Tibial nerve (tissue), 4 donors: ENCODE measurements at regions not wholly inside any gene's neighbourhood (a gene's known extent, or its start where the extent isn't known, plus 50 kb on each side); places are given as distances from the start of the nearest gene placed in this dataset.

Source experiments
- CTCF ChIP-seq, 5 experiments: fragments of 200-600 bp in 3 of 5; fragments of 450-650 bp in 2 of 5; sonication (generic) in 3 of 5; IDR thresholded peaks; one replicate each; pipeline ENCODE4 v1.5.1; 2016 to 2019; ENCODE audit warnings: antibody characterized with exemption in 5 of 5, mild to moderate bottlenecking in 3 of 5, moderate library complexity in 2 of 5
- EP300 ChIP-seq, 2 donors: sonication (generic); formaldehyde crosslinking; IDR thresholded peaks; one replicate each; pipeline ENCODE4 v1.6.1; 2017; ENCODE audit warnings: antibody characterized with exemption in 2 of 2, mild to moderate bottlenecking in 1 of 2
- POLR2A ChIP-seq, 2 donors: fragments of 450-650 bp; IDR thresholded peaks; one replicate each; pipeline ENCODE4 v1.6.1; 2017; ENCODE audit warnings: antibody characterized with exemption in 2 of 2, mild to moderate bottlenecking in 2 of 2, moderate library complexity in 2 of 2

GRCh38 chr3:95334461-95334860 lies 1271.6 kb downstream of the NSUN3 start:
- TF ChIP-seq CTCF (IDR thresholded peaks at IDR 0.05) (no peak), POLR2A (IDR thresholded peaks at IDR 0.05) (no peak), EP300 (IDR thresholded peaks at IDR 0.05) (no peak)
